Keratinocyte (primary cell): ENCODE measurements at regions not wholly inside any gene's neighbourhood (a gene's known extent, or its start where the extent isn't known, plus 50 kb on each side); places are given as distances from the start of the nearest gene placed in this dataset.

ENCODE experiments used
- DNase-seq: peaks from one replicate; pipeline ENCODE4 v3.0.0-alpha.2; 2011; ENCODE audit warnings: low read depth, missing footprints, low spot score
- FAIRE-seq: peaks from 2 replicates; lab custom pipeline; 2011; peaks lifted over from hg19 to GRCh38; lab: Jason Lieb, UNC
- H2AFZ ChIP-seq: 2 replicates; pipeline ENCODE4 v1.6.0; 2012; ENCODE audit warnings: low read length, control low read depth, inconsistent platforms; ENCODE audit not compliant: control insufficient read depth
- H3K27ac ChIP-seq: 2 replicates; pipeline ENCODE4 v1.5.1; 2011; ENCODE audit warnings: low read length; ENCODE audit not compliant: control insufficient read depth, insufficient read depth
- H3K27me3 ChIP-seq: 3 replicates; pipeline ENCODE4 v1.6.0; 2011; ENCODE audit warnings: low read length; ENCODE audit not compliant: control insufficient read depth, insufficient read depth; ENCODE audit errors: extremely low read depth
- H3K36me3 ChIP-seq, 2 experiments: 2 replicates in 1 of 2; 3 replicates in 1 of 2; pipeline ENCODE4 v1.5.1; 2011; ENCODE audit warnings: low read length in 2 of 2, mild to moderate bottlenecking in 1 of 2; ENCODE audit not compliant: control insufficient read depth in 2 of 2, insufficient read depth in 2 of 2; ENCODE audit errors: extremely low read depth in 1 of 2
- H3K4me1 ChIP-seq: 3 replicates; pipeline ENCODE4 v1.5.1; 2011; ENCODE audit warnings: low read length; ENCODE audit not compliant: control insufficient read depth, insufficient read depth; ENCODE audit errors: extremely low read depth
- H3K4me2 ChIP-seq: 3 replicates; pipeline ENCODE4 v1.6.0; 2011; ENCODE audit warnings: low read depth, low read length; ENCODE audit not compliant: control insufficient read depth, insufficient read depth; ENCODE audit errors: extremely low read depth
- H3K4me3 ChIP-seq, 3 experiments: fragments of 200-600 bp in 1 of 3; sonication (generic) in 1 of 3; 2 replicates in 2 of 3; 3 replicates in 1 of 3; pipeline ENCODE4 v1.5.1; 2011 to 2016; ENCODE audit warnings: low read length in 3 of 3, mild to moderate bottlenecking in 3 of 3, control low read depth in 2 of 3, inconsistent platforms in 1 of 3, low read depth in 1 of 3, mixed read lengths in 1 of 3, mixed run types in 1 of 3, moderate library complexity in 1 of 3; ENCODE audit not compliant: control insufficient read depth in 2 of 3, insufficient read depth in 2 of 3; ENCODE audit errors: extremely low read depth in 1 of 3
- H3K79me2 ChIP-seq: 2 replicates; pipeline ENCODE4 v1.6.0; 2012; ENCODE audit warnings: low read length; ENCODE audit not compliant: control insufficient read depth, insufficient read depth
- H3K9ac ChIP-seq: 3 replicates; pipeline ENCODE4 v1.6.0; 2011; ENCODE audit warnings: low read length; ENCODE audit not compliant: control insufficient read depth, insufficient read depth; ENCODE audit errors: extremely low read depth
- H3K9me1 ChIP-seq: 3 replicates; pipeline ENCODE4 v1.6.0; 2011; ENCODE audit warnings: low read length; ENCODE audit not compliant: control insufficient read depth, insufficient read depth; ENCODE audit errors: extremely low read depth
- H3K9me3 ChIP-seq: 2 replicates; pipeline ENCODE4 v1.5.1; 2012; ENCODE audit warnings: low read depth, low read length; ENCODE audit not compliant: control insufficient read depth
- H4K20me1 ChIP-seq: 3 replicates; pipeline ENCODE4 v1.6.0; 2011; ENCODE audit warnings: low read length; ENCODE audit not compliant: control insufficient read depth, insufficient read depth; ENCODE audit errors: extremely low read depth
- CTCF ChIP-seq, 3 experiments: IDR thresholded peaks in 1 of 3; conservative IDR thresholded peaks in 1 of 3; optimal IDR thresholded peaks in 1 of 3; 2 replicates in 2 of 3; 3 replicates in 1 of 3; pipeline versions ENCODE3 to v1.5.1; 2011; ENCODE audit warnings: low read length in 3 of 3, mild to moderate bottlenecking in 3 of 3, moderate library complexity in 2 of 3, control low read depth in 1 of 3, inconsistent platforms in 1 of 3; ENCODE audit not compliant: insufficient read depth in 2 of 3; ENCODE audit errors: extremely low read depth in 1 of 3
- EZH2 ChIP-seq: IDR thresholded peaks from one replicate; pipeline ENCODE4 v1.6.1; 2012; ENCODE audit warnings: inconsistent platforms, mild to moderate bottlenecking, low read length, moderate library complexity
- dilution Hi-C: fragments of 300-500 bp; cut with MboI; formaldehyde crosslinking; loops from one replicate; pipeline ENCODE4 v1.7.0; 2020; ENCODE audit warnings: low sequenced_read_pairs; ENCODE audit not compliant: extremely low pct_ligation_motif_present

- no peak overlapping the region for H3K9ac ChIP-seq
These were observed 881.3 kb downstream of the KCNA4 start for GRCh38 chr11:29135504-29135903.

GRCh38 chr11:29131055-29131454, 885.8 kb downstream of the KCNA4 start:
- H3K79me2 ChIP-seq, result no peaks in the 10 kb centered on the region
- TF ChIP-seq CTCF (optimal IDR thresholded peaks at IDR 0.05 in 1 of 3, IDR thresholded peaks at IDR 0.05 in 1 of 3, conservative IDR thresholded peaks at IDR 0.05 in 1 of 3; ENCODE audit: extremely low read depth in 1 of 3, insufficient read depth in 2 of 3, low read length in 3 of 3), result no peak
- TF ChIP-seq EZH2, result no peak
- no peaks in the 10 kb centered on the region for H3K36me3 ChIP-seq
- FAIRE-seq, result no peak
- H3K4me2 ChIP-seq, result no peak overlapping the region
- no peak overlapping the region for H3K27ac ChIP-seq
- H3K9ac ChIP-seq, result no peak overlapping the region
- no peaks in the 10 kb centered on the region for H3K9me1 ChIP-seq
- H3K4me3 ChIP-seq, result no peak overlapping the region
- H4K20me1 ChIP-seq, result no peaks in the 10 kb centered on the region
- no peaks in the 10 kb centered on the region for H3K9me3 ChIP-seq
- H3K4me1 ChIP-seq, result no peaks in the 10 kb centered on the region
- dilution Hi-C loops, result no loop called here
- DNase-seq, result no peak
- H2AFZ ChIP-seq, result no peak overlapping the region
- H3K27me3 ChIP-seq, result no peaks in the 10 kb centered on the region

More at GRCh38 chr11:29135504-29135903, 881.3 kb downstream of the KCNA4 start:
- H3K4me3 ChIP-seq, result no peak overlapping the region
- no peaks in the 10 kb centered on the region for H3K79me2 ChIP-seq
- H2AFZ ChIP-seq, result no peak overlapping the region
- no peaks in the 10 kb centered on the region for H4K20me1 ChIP-seq
- no peaks in the 10 kb centered on the region for H3K27me3 ChIP-seq
- dilution Hi-C loops, result no loop called here
- FAIRE-seq (no peak), DNase-seq (no peak)
- H3K4me2 ChIP-seq, result no peak overlapping the region
- no peak overlapping the region for H3K27ac ChIP-seq
- TF ChIP-seq CTCF (optimal IDR thresholded peaks at IDR 0.05 in 1 of 3, IDR thresholded peaks at IDR 0.05 in 1 of 3, conservative IDR thresholded peaks at IDR 0.05 in 1 of 3; ENCODE audit: extremely low read depth in 1 of 3, insufficient read depth in 2 of 3, low read length in 3 of 3) (no peak), EZH2 (no peak)
- no peaks in the 10 kb centered on the region for H3K36me3 ChIP-seq
- H3K4me1 ChIP-seq, result no peaks in the 10 kb centered on the region
- H3K9me1 ChIP-seq, result no peaks in the 10 kb centered on the region
- H3K9me3 ChIP-seq, result no peaks in the 10 kb centered on the region
